WTC11 (cell line): ENCODE measurements at regions not wholly inside any gene's neighbourhood (a gene's known extent, or its start where the extent isn't known, plus 50 kb on each side); places are given as distances from the start of the nearest gene placed in this dataset.

Experiments
- ATAC-seq: fragments of 200-7000 bp; cut with Tn5 transposase; 2 replicates; pipeline ENCODE4 v1.10.0; 2021; ENCODE audit warnings: mild to moderate bottlenecking, moderate library complexity
- CTCF ChIA-PET: fragments of 300-600 bp; sonication (Branson Sonifier 250); formaldehyde crosslinking; loops from one replicate; lab custom pipeline; 2021; ENCODE audit warnings: antibody characterized with exemption; lab: Charles Lee
- POLR2A ChIA-PET: fragments of 350-600 bp; sonication (Branson Sonifier 250); formaldehyde crosslinking; loops from one replicate; lab custom pipeline; 2021; ENCODE audit warnings: antibody characterized with exemption; lab: Charles Lee
- DNase-seq: peaks from one replicate; pipeline ENCODE4 v3.0.0; 2021; ENCODE audit warnings: low spot score
- H3K27ac Mint-ChIP-seq: 2 replicates; pipeline ENCODE4 v1.8.0; 2021; ENCODE audit warnings: mixed read lengths
- H3K27me3 Mint-ChIP-seq: 2 replicates; pipeline ENCODE4 v1.8.0; 2021; ENCODE audit warnings: low read depth, mild to moderate bottlenecking, moderate library complexity, mixed read lengths
- H3K36me3 Mint-ChIP-seq: 2 replicates; pipeline ENCODE4 v1.8.0; 2021; ENCODE audit warnings: mixed read lengths
- H3K4me1 Mint-ChIP-seq: 2 replicates; pipeline ENCODE4 v1.8.0; 2022; ENCODE audit warnings: mixed read lengths
- H3K4me3 Mint-ChIP-seq: 2 replicates; pipeline ENCODE4 v1.8.0; 2021; ENCODE audit warnings: mild to moderate bottlenecking, moderate library complexity, mixed read lengths
- H3K9me3 Mint-ChIP-seq: 2 replicates; pipeline ENCODE4 v1.8.0; 2021; ENCODE audit warnings: mixed read lengths
- ATF6 ChIP-seq: sonication (generic); formaldehyde crosslinking; IDR thresholded peaks from 2 replicates; pipeline ENCODE4 v1.8.1; 2023; ENCODE audit warnings: mild to moderate bottlenecking, missing genetic modification reagents
- EMX1 ChIP-seq: fragments of 250-450 bp; sonication (Bioruptor Pico); IDR thresholded peaks from 2 replicates; pipeline ENCODE4 v1.8.0; 2021; ENCODE audit warnings: mild to moderate bottlenecking
- ETV6 ChIP-seq: sonication (generic); formaldehyde crosslinking; IDR thresholded peaks from 2 replicates; pipeline ENCODE4 v1.8.1; 2022; ENCODE audit warnings: mild to moderate bottlenecking, missing genetic modification reagents
- FOXJ3 ChIP-seq: sonication (generic); formaldehyde crosslinking; IDR thresholded peaks from 2 replicates; pipeline ENCODE4 v1.9.0; 2021; ENCODE audit warnings: missing genetic modification reagents, mild to moderate bottlenecking, borderline replicate concordance
- FOXK1 ChIP-seq: sonication (generic); formaldehyde crosslinking; IDR thresholded peaks from 2 replicates; pipeline ENCODE4 v1.8.0; 2022; ENCODE audit warnings: mild to moderate bottlenecking, moderate library complexity, missing genetic modification reagents
- MXD4 ChIP-seq: fragments of 250-450 bp; sonication (Bioruptor Pico); IDR thresholded peaks from 2 replicates; pipeline ENCODE4 v1.8.0; 2021; ENCODE audit warnings: mild to moderate bottlenecking, moderate library complexity, borderline replicate concordance
- NR3C1 ChIP-seq: sonication (generic); formaldehyde crosslinking; conservative IDR thresholded peaks from 2 replicates; pipeline ENCODE4 v1.8.1; 2023; ENCODE audit warnings: low read depth, mild to moderate bottlenecking, missing genetic modification reagents
- PRDM15 ChIP-seq: sonication (generic); formaldehyde crosslinking; IDR thresholded peaks from 2 replicates; pipeline ENCODE4 v1.8.0; 2022; ENCODE audit warnings: missing genetic modification reagents
- PREB ChIP-seq: sonication (generic); formaldehyde crosslinking; IDR thresholded peaks from 2 replicates; pipeline ENCODE4 v1.8.1; 2022; ENCODE audit warnings: mild to moderate bottlenecking, missing genetic modification reagents, moderate library complexity, borderline replicate concordance
- PRRX2 ChIP-seq: fragments of 250-450 bp; sonication (Bioruptor Pico); IDR thresholded peaks from 2 replicates; pipeline ENCODE4 v1.8.0; 2021; ENCODE audit warnings: mild to moderate bottlenecking
- RORB ChIP-seq: fragments of 250-450 bp; sonication (Bioruptor Pico); IDR thresholded peaks from 2 replicates; pipeline ENCODE4 v1.9.0; 2021; ENCODE audit warnings: mild to moderate bottlenecking
- TCF7 ChIP-seq: sonication (generic); formaldehyde crosslinking; IDR thresholded peaks from 2 replicates; pipeline ENCODE4 v1.8.0; 2022; ENCODE audit warnings: mild to moderate bottlenecking, low read depth, missing genetic modification reagents, moderate library complexity
- TP53 ChIP-seq: sonication (generic); formaldehyde crosslinking; IDR thresholded peaks from 2 replicates; pipeline ENCODE4 v1.8.1; 2023; ENCODE audit warnings: mild to moderate bottlenecking, missing genetic modification reagents
- ZNF219 ChIP-seq: sonication (generic); formaldehyde crosslinking; IDR thresholded peaks from 2 replicates; pipeline ENCODE4 v1.8.0; 2023; ENCODE audit warnings: missing genetic modification reagents, mild to moderate bottlenecking, borderline replicate concordance
- ZNF281 ChIP-seq: sonication (generic); formaldehyde crosslinking; IDR thresholded peaks from 2 replicates; pipeline ENCODE4 v1.8.0; 2023; ENCODE audit warnings: mild to moderate bottlenecking, missing genetic modification reagents
- ZNF317 ChIP-seq: sonication (generic); formaldehyde crosslinking; IDR thresholded peaks from 2 replicates; pipeline ENCODE4 v1.8.1; 2023; ENCODE audit warnings: low read depth, mild to moderate bottlenecking, moderate library complexity, missing genetic modification reagents, borderline replicate concordance
- ZNF416 ChIP-seq: fragments of 250-450 bp; sonication (Bioruptor Pico); IDR thresholded peaks from 2 replicates; pipeline ENCODE4 v1.9.0; 2021; ENCODE audit warnings: mild to moderate bottlenecking, inconsistent platforms
- ZSCAN18 ChIP-seq: fragments of 250-450 bp; sonication (Bioruptor Pico); IDR thresholded peaks from 2 replicates; pipeline ENCODE4 v2.1.2; 2022; ENCODE audit warnings: mild to moderate bottlenecking, moderate library complexity

- H3K27me3 Mint-ChIP-seq = peaks cover 79% of the 10 kb centered on the region
- H3K4me1 Mint-ChIP-seq = peaks cover 34% of the 10 kb centered on the region
- H3K4me3 Mint-ChIP-seq = no peak overlapping the region
- ChIA-PET CTCF (no interaction called here), POLR2A (no interaction called here)
- H3K36me3 Mint-ChIP-seq = peaks cover 3% of the 10 kb centered on the region; the same call in 1 of the 2 replicates
- DNase-seq (no peak), ATAC-seq (no peak)
- no peak for TF ChIP-seq TCF7
- TF ChIP-seq ZSCAN18 (CRISPR knock-in tag) = no peak
- no peak for TF ChIP-seq PREB (CRISPR knock-in tag)
- no peak for TF ChIP-seq ZNF416 (CRISPR knock-in tag)
- no peak for TF ChIP-seq NR3C1 (CRISPR knock-in tag)
- no peak for TF ChIP-seq ZNF317
- TF ChIP-seq ATF6 (CRISPR knock-in tag) = no peak
- no peak for TF ChIP-seq PRDM15 (CRISPR knock-in tag)
- TF ChIP-seq MXD4 (CRISPR knock-in tag) = no peak
- no peak for TF ChIP-seq RORB (CRISPR knock-in tag)
- peaks cover 21% of the 10 kb centered on the region for H3K9me3 Mint-ChIP-seq
- no peak overlapping the region for H3K27ac Mint-ChIP-seq
Measured at GRCh38 chr16:5216441-5217080, 119.0 kb upstream of the EEF2KMT start.

GRCh38 chr16:5215901-5216300, 118.3 kb upstream of the EEF2KMT start:
- ChIA-PET CTCF (no interaction called here), POLR2A (no interaction called here)
- Mint-ChIP-seq H3K27ac (no peak overlapping the region), H3K27me3 (peaks cover 85% of the 10 kb centered on the region), H3K4me1 (peaks cover 35% of the 10 kb centered on the region), H3K4me3 (no peak overlapping the region), H3K9me3 (peaks cover 16% of the 10 kb centered on the region), H3K36me3 (0 out of 2 replicates have a peak, but pooled peaks cover 3% of the 10 kb centered on the region)
- no peak for DNase-seq
- no peak for ATAC-seq
- TF ChIP-seq ETV6 (CRISPR knock-in tag) = no peak
- no peak for TF ChIP-seq FOXK1 (CRISPR knock-in tag)
- no peak for TF ChIP-seq ZNF281 (CRISPR knock-in tag)
- no peak for TF ChIP-seq FOXJ3 (CRISPR knock-in tag)
- no peak for TF ChIP-seq PRRX2 (CRISPR knock-in tag)
- no peak for TF ChIP-seq ZNF219 (CRISPR knock-in tag)
- TF ChIP-seq TP53 (CRISPR knock-in tag) = no peak
- no peak for TF ChIP-seq ZNF317
- TF ChIP-seq EMX1 (CRISPR knock-in tag) = no peak
- TF ChIP-seq PRDM15 (CRISPR knock-in tag) = no peak
